ENCODE measurements at regions not wholly inside any gene's neighbourhood (a gene's known extent, or its start where the extent isn't known, plus 50 kb on each side); places are given as distances from the start of the nearest gene placed in this dataset.

DNA sequence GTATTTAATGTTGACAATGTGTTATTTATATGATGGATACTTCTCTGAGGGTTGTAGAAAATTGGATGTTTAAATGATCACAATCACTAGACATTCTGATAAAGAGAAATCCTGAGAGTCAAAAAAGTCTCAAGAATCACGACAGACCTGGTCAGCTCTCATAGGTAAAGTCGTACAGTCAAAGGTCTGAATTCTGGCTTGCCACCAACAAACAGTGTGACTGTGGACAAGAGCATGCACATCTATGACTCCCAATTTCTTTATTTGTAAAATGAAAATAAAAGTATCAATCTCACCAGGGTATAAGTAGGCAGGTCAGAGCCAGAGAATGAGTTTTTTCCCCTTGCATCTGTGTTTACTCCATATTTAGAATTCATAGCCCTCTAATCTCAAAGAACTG is 556.7 kb downstream of the FAM181B start:
- TF ChIP-seq POLR2A (IDR thresholded peaks at IDR 0.05; ENCODE audit: low read length) = no peak
- TF ChIP-seq GATA1 (IDR thresholded peaks at IDR 0.05; ENCODE audit: low read depth, low read length) = no peak
